SW 1271 (cell line): ENCODE measurements at regions not wholly inside any gene's neighbourhood (a gene's known extent, or its start where the extent isn't known, plus 50 kb on each side); places are given as distances from the start of the nearest gene placed in this dataset.

Experiments used
- DNase-seq, 2 experiments: peaks; one replicate each; lab custom pipeline; 2025; lab: John Stamatoyannopoulos, UW

- no peak for DNase-seq
Observed at GRCh38 chr2:220855296-220855695, 716.8 kb downstream of the EPHA4 start.

- no peak for DNase-seq
Observed at GRCh38 chr2:220856486-220856885, 715.6 kb downstream of the EPHA4 start.

- DNase-seq: no peak
Observed at GRCh38 chr2:220857368-220857767, 714.7 kb downstream of the EPHA4 start.

- no peak for DNase-seq
Observed at GRCh38 chr2:220858101-220858500, 714.0 kb downstream of the EPHA4 start.

- no peak for DNase-seq
Observed at GRCh38 chr2:220871909-220872308, 700.2 kb downstream of the EPHA4 start.

- no peak for DNase-seq
Observed at GRCh38 chr2:220876080-220876824, 695.9 kb downstream of the EPHA4 start.

GRCh38 chr2:220877491-220877890, 694.6 kb downstream of the EPHA4 start:
- no peak for DNase-seq

GRCh38 chr2:220877897-220878296, 694.2 kb downstream of the EPHA4 start:
- DNase-seq: no peak

- no peak for DNase-seq
Observed at GRCh38 chr2:220880623-220881596, 691.2 kb downstream of the EPHA4 start.

- DNase-seq: no peak
Observed at GRCh38 chr2:220882507-220882906, 689.6 kb downstream of the EPHA4 start.

GRCh38 chr2:220885593-220885992, 686.5 kb downstream of the EPHA4 start:
- no peak for DNase-seq

- no peak for DNase-seq
Observed at GRCh38 chr2:220887271-220887870, 684.7 kb downstream of the EPHA4 start.

GRCh38 chr2:220887876-220888275, 684.2 kb downstream of the EPHA4 start:
- DNase-seq: no peak

GRCh38 chr2:220890931-220891330, 681.2 kb downstream of the EPHA4 start:
- DNase-seq: no peak

- no peak for DNase-seq
Observed at GRCh38 chr2:220891405-220891804, 680.7 kb downstream of the EPHA4 start.

GRCh38 chr2:220892018-220892634, 680.0 kb downstream of the EPHA4 start:
- no peak for DNase-seq

- DNase-seq: no peak
Observed at GRCh38 chr2:220893411-220893810, 678.7 kb downstream of the EPHA4 start.

GRCh38 chr2:220894069-220894468, 678.0 kb downstream of the EPHA4 start:
- DNase-seq: no peak

- no peak for DNase-seq
Observed at GRCh38 chr2:220899492-220899891, 672.6 kb downstream of the EPHA4 start.

GRCh38 chr2:220904015-220904414, 668.1 kb downstream of the EPHA4 start:
- no peak for DNase-seq

GRCh38 chr2:220913384-220913783, 658.7 kb downstream of the EPHA4 start:
- no peak for DNase-seq

- no peak for DNase-seq
Observed at GRCh38 chr2:220915092-220915623, 656.9 kb downstream of the EPHA4 start.
